ENCODE measurements at regions not wholly inside any gene's neighbourhood (a gene's known extent, or its start where the extent isn't known, plus 50 kb on each side); places are given as distances from the start of the nearest gene placed in this dataset.
"Not testable (repeated sequence)": the region's sequence is repeated elsewhere in the genome, so short reads cannot be mapped to it uniquely, and the experiment has no call there.

DNA sequence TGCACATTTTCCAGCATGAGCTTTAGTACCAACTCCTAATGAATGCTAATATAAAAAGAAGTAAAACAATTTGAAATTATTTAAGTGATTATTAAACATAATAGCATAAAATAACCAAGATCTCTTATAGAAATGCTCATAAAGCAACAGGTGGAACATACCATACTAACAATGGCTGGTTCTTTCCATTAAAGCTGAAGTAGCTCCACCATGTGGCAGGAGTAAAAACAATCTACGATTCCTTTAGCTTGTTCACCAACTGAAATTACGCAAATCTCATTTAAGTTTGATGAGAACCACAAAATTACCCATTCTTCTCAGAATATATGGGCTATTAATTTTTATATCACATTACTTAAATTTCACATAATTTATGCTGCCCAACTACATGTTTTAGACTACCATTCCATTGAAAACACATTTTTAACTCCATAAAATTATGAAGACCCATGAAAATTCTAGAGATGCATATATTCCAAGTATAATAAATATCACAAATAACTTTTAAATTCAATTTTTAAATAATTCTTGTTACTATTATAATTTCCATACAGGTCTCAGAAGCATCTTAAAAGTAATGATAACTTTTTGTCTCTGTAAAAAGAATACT, 213.6 kb downstream of the DAD1 start:
- WGBS, 3 donors, result 4 to 26% (median 8%) methylated on average over 2 of the region's 2 CpGs
- H3K36me3 ChIP-seq (ENCODE audit: control insufficient read depth in 3 of 3, insufficient read depth in 2 of 3, low read depth in 1 of 3, low read length in 3 of 3), result no peaks in the 10 kb centered on the region
- H3K4me3 ChIP-seq (ENCODE audit: low read depth in 1 of 3, low read length in 3 of 3), result no peak overlapping the region
- no peaks in the 10 kb centered on the region for H3K27me3 ChIP-seq (ENCODE audit: control insufficient read depth in 3 of 3, insufficient read depth in 3 of 3, low read length in 3 of 3)
- FAIRE-seq, result peak; percentile 67
- no peaks in the 10 kb centered on the region for H3K4me1 ChIP-seq (ENCODE audit: control insufficient read depth in 3 of 3, insufficient read depth in 2 of 3, low read depth in 1 of 3, low read length in 2 of 3)
- H3K9me3 ChIP-seq (ENCODE audit: control insufficient read depth in 2 of 2, insufficient read depth in 1 of 2, low read depth in 1 of 2, low read length in 1 of 2), result no peaks in the 10 kb centered on the region
- DNase-seq, result peak; percentile 58 to 63
- H3K27ac ChIP-seq (ENCODE audit: low read depth in 1 of 3, low read length in 2 of 3), result no peak overlapping the region

DNA sequence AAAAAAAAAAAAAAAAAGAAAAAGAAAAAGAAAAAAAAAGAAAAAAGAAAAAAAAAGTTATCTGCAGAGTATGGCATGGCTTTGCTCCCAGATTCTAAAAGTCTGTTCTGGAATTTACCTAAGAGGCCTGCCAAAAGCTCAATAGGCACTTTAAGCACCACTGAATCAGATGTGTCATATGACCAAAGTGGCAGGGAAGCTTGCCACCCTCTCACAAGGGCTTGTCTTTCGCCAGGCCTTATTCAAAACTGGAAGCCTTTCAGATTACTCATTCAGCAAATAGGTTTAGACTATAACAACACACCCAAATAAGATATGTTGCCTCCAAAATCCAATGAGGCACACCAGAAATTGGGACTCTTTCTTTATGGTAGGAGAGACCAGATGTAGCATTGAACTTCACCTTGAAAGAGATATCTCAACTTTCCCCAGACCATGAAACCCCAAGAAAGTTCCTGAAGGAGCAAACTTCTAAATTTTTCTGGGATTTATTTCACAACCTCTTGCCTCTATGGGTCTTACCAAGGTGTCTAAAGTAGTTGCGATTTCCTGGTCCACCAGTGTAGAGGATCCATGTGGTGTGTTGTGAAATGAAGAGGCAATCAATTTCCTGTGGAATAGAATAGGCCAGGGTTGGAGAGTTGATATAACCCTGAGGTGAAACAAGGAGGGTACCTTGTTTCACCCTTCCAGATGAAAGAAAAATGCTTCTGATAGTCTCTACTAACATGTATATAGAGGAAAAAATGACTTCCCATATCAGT, 218.8 kb downstream of the DAD1 start:
- no peak overlapping the region for H3K27ac ChIP-seq (ENCODE audit: low read depth in 1 of 3, low read length in 2 of 3)
- no peaks in the 10 kb centered on the region for H3K36me3 ChIP-seq (ENCODE audit: control insufficient read depth in 3 of 3, insufficient read depth in 2 of 3, low read depth in 1 of 3, low read length in 3 of 3)
- H3K4me3 ChIP-seq (ENCODE audit: low read depth in 1 of 3, low read length in 3 of 3), result no peak overlapping the region
- H3K27me3 ChIP-seq (ENCODE audit: control insufficient read depth in 3 of 3, insufficient read depth in 3 of 3, low read length in 3 of 3), result no peaks in the 10 kb centered on the region
- no peaks in the 10 kb centered on the region for H3K4me1 ChIP-seq (ENCODE audit: control insufficient read depth in 3 of 3, insufficient read depth in 2 of 3, low read depth in 1 of 3, low read length in 2 of 3)
- WGBS, 3 donors, result 87 to 93% (median 87%) methylated on average over 2 of the region's 2 CpGs
- H3K9me3 ChIP-seq (ENCODE audit: control insufficient read depth in 2 of 2, insufficient read depth in 1 of 2, low read depth in 1 of 2, low read length in 1 of 2), result no peaks in the 10 kb centered on the region
- DNase-seq, result no peak
- no peak for FAIRE-seq

DNA sequence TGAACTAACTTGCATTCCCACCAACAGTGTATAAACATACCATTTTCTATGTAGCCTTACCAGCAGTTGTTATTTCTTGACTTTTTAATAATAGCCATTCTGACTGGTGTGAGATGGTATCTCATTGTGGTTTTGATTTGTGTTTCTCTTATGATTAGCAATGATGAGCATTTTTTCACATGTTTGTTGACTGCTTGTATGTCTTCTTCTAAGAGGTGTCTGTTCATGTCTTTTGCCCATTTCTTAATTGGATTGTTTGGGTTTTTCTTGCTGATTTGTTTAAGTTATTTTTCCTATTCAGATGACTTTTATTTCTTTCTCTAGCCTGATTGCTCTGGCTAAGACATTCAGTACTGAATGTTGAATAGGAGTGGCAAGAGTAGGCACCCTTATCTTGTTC, 230.3 kb downstream of the DAD1 start:
- H3K27me3 ChIP-seq (ENCODE audit: control insufficient read depth in 3 of 3, insufficient read depth in 3 of 3, low read length in 3 of 3), result no peaks in the 10 kb centered on the region
- no peaks in the 10 kb centered on the region for H3K36me3 ChIP-seq (ENCODE audit: control insufficient read depth in 3 of 3, insufficient read depth in 2 of 3, low read depth in 1 of 3, low read length in 3 of 3)
- H3K27ac ChIP-seq (ENCODE audit: low read depth in 1 of 3, low read length in 2 of 3), result no peak overlapping the region
- DNase-seq (no peak), FAIRE-seq (no peak)
- H3K4me1 ChIP-seq (ENCODE audit: control insufficient read depth in 3 of 3, insufficient read depth in 2 of 3, low read depth in 1 of 3, low read length in 2 of 3), result no peaks in the 10 kb centered on the region
- H3K9me3 ChIP-seq (ENCODE audit: control insufficient read depth in 2 of 2, insufficient read depth in 1 of 2, low read depth in 1 of 2, low read length in 1 of 2), result peaks cover 0 to 3% of the 10 kb centered on the region in 2 donors
- no peak overlapping the region for H3K4me3 ChIP-seq (ENCODE audit: low read depth in 1 of 3, low read length in 3 of 3)

DNA sequence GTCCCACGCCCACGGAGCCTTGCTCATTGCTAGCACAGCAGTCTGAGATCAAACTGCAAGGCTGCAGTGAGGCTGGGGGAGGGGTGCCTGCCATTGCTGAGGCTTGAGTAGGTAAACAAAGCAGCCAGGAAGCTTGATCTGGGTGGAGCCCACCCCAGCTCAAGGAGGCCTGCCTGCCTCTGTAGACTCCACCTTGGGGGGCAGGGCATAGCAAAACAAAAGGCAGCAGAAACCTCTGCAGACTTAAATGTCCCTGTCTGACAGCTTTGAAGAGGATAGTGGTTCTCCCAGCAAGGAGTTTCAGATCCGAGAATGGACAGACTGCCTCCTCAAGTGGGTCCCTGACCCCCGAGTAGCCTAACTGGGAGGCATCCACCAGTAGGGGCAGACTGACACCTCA, 239.7 kb downstream of the DAD1 start:
- WGBS, 3 donors, result 75 to 87% (median 76%) methylated on average over 4 of the region's 4 CpGs
- H3K27ac ChIP-seq (ENCODE audit: low read depth in 1 of 3, low read length in 2 of 3); H3K9me3 ChIP-seq (ENCODE audit: control insufficient read depth in 2 of 2, insufficient read depth in 1 of 2, low read depth in 1 of 2, low read length in 1 of 2); H3K4me3 ChIP-seq (ENCODE audit: low read depth in 1 of 3, low read length in 3 of 3); FAIRE-seq; DNase-seq; H3K4me1 ChIP-seq (ENCODE audit: control insufficient read depth in 3 of 3, insufficient read depth in 2 of 3, low read depth in 1 of 3, low read length in 2 of 3); H3K27me3 ChIP-seq (ENCODE audit: control insufficient read depth in 3 of 3, insufficient read depth in 3 of 3, low read length in 3 of 3); H3K36me3 ChIP-seq (ENCODE audit: control insufficient read depth in 3 of 3, insufficient read depth in 2 of 3, low read depth in 1 of 3, low read length in 3 of 3): not testable (repeated sequence)

DNA sequence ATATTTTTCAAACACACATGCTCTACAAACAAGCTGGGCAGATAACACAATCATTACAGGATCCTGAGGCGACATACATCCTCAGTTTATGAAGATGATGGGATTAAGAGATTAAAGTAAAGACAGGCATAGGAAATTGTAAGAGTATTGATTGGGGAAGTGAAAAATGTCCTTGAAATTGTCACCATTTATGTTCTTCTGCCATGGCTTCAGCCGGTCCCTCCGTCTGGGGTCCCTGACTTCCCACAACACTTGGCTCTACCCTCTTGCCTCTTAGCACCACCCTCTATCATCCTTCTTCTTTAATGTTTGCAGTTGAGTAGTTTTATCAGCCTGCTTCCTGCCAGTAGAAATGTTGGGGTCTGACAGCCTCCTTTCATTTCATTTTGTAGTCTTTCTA, 244.4 kb downstream of the DAD1 start:
- no peak for FAIRE-seq
- peaks cover 0 to 15% of the 10 kb centered on the region in 2 donors for H3K9me3 ChIP-seq (ENCODE audit: control insufficient read depth in 2 of 2, insufficient read depth in 1 of 2, low read depth in 1 of 2, low read length in 1 of 2)
- 81 to 86% (median 85%) methylated on average over 3 of the region's 3 CpGs for WGBS, 3 donors
- no peaks in the 10 kb centered on the region for H3K36me3 ChIP-seq (ENCODE audit: control insufficient read depth in 3 of 3, insufficient read depth in 2 of 3, low read depth in 1 of 3, low read length in 3 of 3)
- H3K4me3 ChIP-seq (ENCODE audit: low read depth in 1 of 3, low read length in 3 of 3), result no peak overlapping the region
- H3K4me1 ChIP-seq (ENCODE audit: control insufficient read depth in 3 of 3, insufficient read depth in 2 of 3, low read depth in 1 of 3, low read length in 2 of 3), result no peaks in the 10 kb centered on the region
- H3K27ac ChIP-seq (ENCODE audit: low read depth in 1 of 3, low read length in 2 of 3), result no peak overlapping the region
- no peak for DNase-seq
- no peaks in the 10 kb centered on the region for H3K27me3 ChIP-seq (ENCODE audit: control insufficient read depth in 3 of 3, insufficient read depth in 3 of 3, low read length in 3 of 3)

DNA sequence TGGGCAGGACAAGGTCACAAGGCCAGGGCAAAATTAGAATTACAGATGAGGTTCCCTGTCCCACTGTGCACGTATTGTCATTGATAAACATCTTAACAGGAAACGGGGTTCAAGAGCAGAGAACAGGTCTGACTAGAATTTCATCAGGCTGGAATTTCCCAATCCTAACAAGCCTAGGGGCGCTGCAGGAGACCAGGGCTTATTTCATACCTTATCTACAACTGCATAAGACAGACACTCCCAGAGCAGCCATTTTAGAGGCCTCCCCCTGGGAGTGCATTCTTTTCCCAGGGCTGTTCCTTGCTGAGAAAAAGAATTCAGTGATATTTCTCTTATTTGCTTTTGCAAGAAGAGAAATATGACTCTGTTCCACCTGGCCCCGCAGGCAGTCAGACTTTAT, 244.8 kb downstream of the DAD1 start:
- H3K9me3 ChIP-seq (ENCODE audit: control insufficient read depth in 2 of 2, insufficient read depth in 1 of 2, low read depth in 1 of 2, low read length in 1 of 2), result peaks cover 0 to 15% of the 10 kb centered on the region in 2 donors
- not testable (repeated sequence) for H3K27me3 ChIP-seq (ENCODE audit: control insufficient read depth in 3 of 3, insufficient read depth in 3 of 3, low read length in 3 of 3); H3K4me3 ChIP-seq (ENCODE audit: low read depth in 1 of 3, low read length in 3 of 3); H3K27ac ChIP-seq (ENCODE audit: low read depth in 1 of 3, low read length in 2 of 3); H3K36me3 ChIP-seq (ENCODE audit: control insufficient read depth in 3 of 3, insufficient read depth in 2 of 3, low read depth in 1 of 3, low read length in 3 of 3); DNase-seq; FAIRE-seq; H3K4me1 ChIP-seq (ENCODE audit: control insufficient read depth in 3 of 3, insufficient read depth in 2 of 3, low read depth in 1 of 3, low read length in 2 of 3)
- WGBS, 3 donors, result 62 to 80% (median 67%) methylated on average over 4 of the region's 4 CpGs

DNA sequence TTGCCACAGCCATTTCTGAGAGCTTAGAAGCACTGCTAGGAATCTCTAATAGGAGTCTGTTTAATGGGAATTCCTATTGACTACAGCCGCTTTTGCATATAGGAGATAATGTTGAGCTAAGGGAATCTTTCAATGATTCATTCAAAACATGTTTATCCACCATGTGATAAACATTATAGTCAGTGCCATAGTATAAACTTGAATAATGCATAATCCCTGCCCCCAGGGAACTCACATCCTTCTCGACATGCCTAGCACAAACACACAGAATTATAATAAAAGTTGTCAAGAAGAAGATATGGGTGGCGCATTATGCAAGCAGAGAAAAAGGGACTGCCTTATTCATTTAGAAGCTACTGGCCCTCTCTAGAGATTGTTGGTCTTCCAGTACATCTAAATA, 248.0 kb downstream of the DAD1 start:
- H3K36me3 ChIP-seq (ENCODE audit: control insufficient read depth in 3 of 3, insufficient read depth in 2 of 3, low read depth in 1 of 3, low read length in 3 of 3), result no peaks in the 10 kb centered on the region
- no peaks in the 10 kb centered on the region for H3K27me3 ChIP-seq (ENCODE audit: control insufficient read depth in 3 of 3, insufficient read depth in 3 of 3, low read length in 3 of 3)
- DNase-seq, result no peak
- WGBS, 3 donors, result 83 to 86% (median 83%) methylated on average over 3 of the region's 3 CpGs
- peaks cover 0 to 15% of the 10 kb centered on the region in 2 donors for H3K9me3 ChIP-seq (ENCODE audit: control insufficient read depth in 2 of 2, insufficient read depth in 1 of 2, low read depth in 1 of 2, low read length in 1 of 2)
- peaks cover 0 to 4% (median 0%) of the 10 kb centered on the region in 3 donors for H3K4me1 ChIP-seq (ENCODE audit: control insufficient read depth in 3 of 3, insufficient read depth in 2 of 3, low read depth in 1 of 3, low read length in 2 of 3)
- peak overlapping the region in 1 of 3 donors; percentile 27 for H3K27ac ChIP-seq (ENCODE audit: low read depth in 1 of 3, low read length in 2 of 3)
- no peak overlapping the region for H3K4me3 ChIP-seq (ENCODE audit: low read depth in 1 of 3, low read length in 3 of 3)
- FAIRE-seq, result no peak

DNA sequence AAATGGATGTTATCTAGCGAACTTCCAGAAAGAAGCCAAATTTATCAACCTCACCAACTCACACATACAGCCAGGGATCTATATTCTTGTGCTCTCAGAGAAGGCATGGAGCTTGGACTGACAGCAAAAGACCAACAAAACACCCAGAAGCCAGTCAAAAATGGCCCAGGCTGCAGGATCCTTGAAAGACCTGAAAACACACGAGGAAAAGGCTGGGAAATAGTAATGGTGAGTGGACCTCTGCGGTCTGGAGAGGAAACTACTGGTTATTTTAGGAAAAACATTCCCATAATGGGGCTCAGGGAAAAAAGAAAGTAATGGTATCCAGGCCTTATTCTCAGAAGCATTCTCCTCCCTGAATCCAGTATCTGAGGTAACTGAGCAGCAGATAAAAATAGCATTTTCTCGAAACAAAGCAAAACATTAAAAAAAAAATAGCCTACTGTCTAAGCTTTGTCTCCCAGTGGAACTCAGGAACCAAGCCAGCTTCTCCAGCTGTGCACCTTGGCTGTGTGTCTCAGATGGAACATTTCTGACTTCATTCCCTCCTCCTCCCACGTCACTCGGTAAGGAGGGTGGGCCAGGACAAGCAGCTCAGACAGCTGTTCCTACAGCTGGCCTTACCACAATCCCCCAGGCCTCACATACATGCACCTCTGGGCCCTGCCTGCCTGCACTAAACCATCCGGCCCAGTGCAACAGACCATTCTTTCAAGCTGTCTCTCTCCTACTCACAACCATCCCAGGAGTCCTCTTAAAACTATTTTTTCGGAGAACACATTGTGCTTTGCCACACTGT, 249.9 kb downstream of the DAD1 start:
- Histone ChIP-seq H3K36me3 (ENCODE audit: control insufficient read depth in 3 of 3, insufficient read depth in 2 of 3, low read depth in 1 of 3, low read length in 3 of 3) (no peaks in the 10 kb centered on the region), H3K9me3 (ENCODE audit: control insufficient read depth in 2 of 2, insufficient read depth in 1 of 2, low read depth in 1 of 2, low read length in 1 of 2) (peaks cover 0 to 6% of the 10 kb centered on the region in 2 donors), H3K4me1 (ENCODE audit: control insufficient read depth in 3 of 3, insufficient read depth in 2 of 3, low read depth in 1 of 3, low read length in 2 of 3) (peaks cover 0 to 4% (median 0%) of the 10 kb centered on the region in 3 donors), H3K27ac (ENCODE audit: low read depth in 1 of 3, low read length in 2 of 3) (peak overlapping the region in 2 of 3 donors; percentile 50 to 77), H3K27me3 (ENCODE audit: control insufficient read depth in 3 of 3, insufficient read depth in 3 of 3, low read length in 3 of 3) (no peaks in the 10 kb centered on the region), H3K4me3 (ENCODE audit: low read depth in 1 of 3, low read length in 3 of 3) (no peak overlapping the region)
- DNase-seq, result peak in 1 of 2 donors; percentile 56
- no peak for FAIRE-seq
- WGBS, 3 donors, result 55 to 79% (median 76%) methylated on average over 8 of the region's 8 CpGs
